G401.6 (cell line): ENCODE measurements at regions not wholly inside any gene's neighbourhood (a gene's known extent, or its start where the extent isn't known, plus 50 kb on each side); places are given as distances from the start of the nearest gene placed in this dataset.

Experiments used
- FAIRE-seq: peaks from 2 replicates; lab custom pipeline; 2012; peaks lifted over from hg19 to GRCh38; lab: Jason Lieb, UNC

DNA sequence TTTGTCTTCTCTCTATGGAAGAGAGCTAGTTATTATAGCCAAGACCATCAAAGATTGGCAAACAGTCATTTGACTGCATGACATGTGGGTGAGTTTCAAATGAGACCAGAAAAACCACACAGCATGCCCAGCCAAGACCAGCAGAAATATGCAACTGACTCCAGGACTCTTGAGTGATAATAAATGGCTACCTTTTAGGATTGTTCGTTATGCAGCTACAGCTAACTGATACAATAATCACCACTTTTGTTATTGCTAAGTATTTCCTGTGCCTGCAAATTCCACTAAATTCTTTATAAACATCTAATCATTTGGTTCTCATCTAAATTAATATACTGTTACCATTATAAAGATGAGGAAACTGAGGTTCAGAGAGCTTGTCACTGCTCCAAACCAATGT lies 528.4 kb upstream of the TBX3 start:
- FAIRE-seq, result no peak

DNA sequence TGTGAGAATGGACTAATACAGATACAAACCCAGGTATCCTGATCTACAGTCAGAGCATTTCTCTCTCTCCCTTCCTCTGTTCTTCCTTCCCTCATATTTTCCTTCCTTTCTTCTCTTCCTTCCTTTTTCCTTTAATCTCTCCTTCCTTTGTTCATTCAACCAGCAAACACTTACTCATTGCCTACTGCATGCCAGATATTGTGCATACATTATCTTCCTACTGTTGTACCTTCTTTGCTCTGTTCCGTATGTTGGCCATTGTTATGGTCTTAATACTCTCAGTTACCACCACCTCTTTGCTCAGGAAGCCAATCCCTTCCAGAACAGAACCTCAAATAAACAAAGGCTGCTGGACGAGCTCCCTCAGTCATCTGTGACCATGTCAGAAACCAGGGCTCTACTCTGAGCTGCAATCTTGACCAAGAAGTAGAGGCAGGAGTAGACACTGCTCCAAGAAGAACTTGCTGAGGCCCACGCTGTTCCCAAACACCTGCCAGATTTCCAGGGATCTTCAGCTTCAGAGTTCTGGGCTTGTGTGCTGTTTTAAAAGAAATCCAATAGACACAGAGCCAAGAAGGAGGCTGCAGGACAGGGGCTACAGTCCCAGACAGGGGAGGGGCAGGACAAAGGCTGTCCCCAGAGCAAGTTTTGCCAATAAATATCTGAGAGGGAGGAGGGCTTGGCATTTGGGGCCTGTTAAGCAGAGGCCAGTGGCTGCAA lies 526.7 kb upstream of the TBX3 start:
- FAIRE-seq, result no peak

DNA sequence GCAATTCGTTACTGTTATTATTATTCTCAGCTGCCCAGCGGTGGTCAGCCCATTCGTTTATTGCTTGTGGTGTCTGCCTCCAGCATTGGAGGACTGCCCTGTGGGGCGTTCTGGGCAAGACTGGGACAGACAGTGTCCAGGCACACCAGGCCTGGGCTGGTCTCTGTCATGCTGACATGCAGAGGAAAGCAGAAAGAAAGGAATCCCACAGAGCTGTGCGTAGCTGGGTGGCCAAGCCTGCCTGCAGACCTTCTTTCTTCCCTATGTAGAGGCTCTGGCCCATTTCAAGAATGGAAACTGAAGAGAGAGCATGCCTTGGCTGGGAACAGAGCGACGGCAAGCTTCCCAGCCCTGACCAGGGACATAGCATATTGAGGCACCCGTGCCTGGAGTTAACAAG lies 525.3 kb upstream of the TBX3 start:
- FAIRE-seq, result no peak

DNA sequence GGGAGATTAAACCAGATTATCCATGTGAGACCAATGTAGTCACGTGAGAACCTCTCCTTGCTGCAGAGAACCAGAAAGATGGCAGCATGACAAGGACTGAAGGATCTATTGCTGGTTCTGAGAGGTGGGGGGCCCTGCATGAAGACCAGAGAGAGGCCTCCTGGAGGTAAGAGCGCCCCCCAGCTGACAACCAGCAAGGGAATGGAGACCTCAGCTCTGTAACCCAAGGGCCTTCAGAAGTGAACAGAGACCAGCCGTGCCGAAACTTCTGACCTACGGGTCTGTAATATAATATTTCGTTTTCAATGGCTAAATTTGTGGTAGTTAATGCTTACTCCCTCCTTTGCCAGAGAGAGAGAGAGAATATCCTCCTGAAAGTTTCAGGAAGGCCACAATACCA lies 524.1 kb upstream of the TBX3 start:
- no peak for FAIRE-seq

DNA sequence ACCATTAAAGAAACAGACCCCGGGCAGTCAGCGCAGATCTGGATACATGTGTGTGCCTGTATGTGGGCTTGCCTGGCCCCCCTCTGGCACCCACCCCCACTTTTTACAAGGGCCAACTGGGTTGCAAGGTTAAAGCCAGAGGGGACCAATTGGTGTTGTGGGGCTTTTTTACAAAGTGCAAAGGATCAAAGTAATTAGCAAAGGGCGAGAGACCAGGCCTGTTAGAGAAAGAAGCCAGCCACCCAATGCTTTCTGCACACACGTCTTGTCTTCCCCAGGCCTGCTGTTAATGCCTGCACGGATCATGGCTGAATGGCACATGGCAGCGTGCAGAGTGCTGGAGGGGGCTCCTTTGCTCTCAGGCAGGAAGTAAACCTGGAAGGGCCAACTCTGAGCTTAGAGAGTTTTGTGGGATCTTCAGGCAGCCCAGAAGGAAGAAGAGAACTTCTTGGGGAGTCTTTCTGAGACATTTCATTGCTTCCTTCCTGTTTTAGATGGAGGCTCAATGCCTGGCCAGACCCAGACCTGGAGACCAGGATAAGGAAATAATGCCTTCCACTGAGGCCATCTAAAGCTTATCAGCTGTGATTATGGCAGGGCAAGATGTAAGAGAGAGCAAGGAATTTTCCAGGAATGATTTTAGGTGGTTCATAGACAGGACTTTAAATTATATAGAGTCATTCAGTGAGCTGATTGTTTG lies 523.4 kb upstream of the TBX3 start:
- no peak for FAIRE-seq

DNA sequence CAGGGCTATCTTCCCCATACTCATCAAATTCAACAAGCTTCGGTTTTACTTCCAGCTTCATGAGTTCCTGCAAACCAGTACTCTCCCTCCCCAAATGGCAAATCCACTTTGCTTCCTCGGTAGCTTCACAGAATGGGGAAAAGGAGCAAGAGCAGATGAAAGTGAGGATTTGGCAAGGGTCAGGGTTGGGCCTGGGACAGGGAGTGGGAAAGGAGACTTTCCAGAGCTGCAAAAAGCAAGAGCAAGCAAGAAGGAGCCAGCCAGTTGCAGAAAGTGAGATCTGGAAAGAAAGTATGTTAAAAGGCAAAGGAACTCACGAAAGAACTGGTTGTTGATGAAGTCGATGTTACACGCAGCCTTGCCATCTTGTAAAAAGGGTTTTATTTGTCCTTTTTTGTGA lies 522.8 kb upstream of the TBX3 start:
- no peak for FAIRE-seq

- no peak for FAIRE-seq
Observed at GRCh38 chr12:115205755-115206308, 521.9 kb upstream of the TBX3 start.

DNA sequence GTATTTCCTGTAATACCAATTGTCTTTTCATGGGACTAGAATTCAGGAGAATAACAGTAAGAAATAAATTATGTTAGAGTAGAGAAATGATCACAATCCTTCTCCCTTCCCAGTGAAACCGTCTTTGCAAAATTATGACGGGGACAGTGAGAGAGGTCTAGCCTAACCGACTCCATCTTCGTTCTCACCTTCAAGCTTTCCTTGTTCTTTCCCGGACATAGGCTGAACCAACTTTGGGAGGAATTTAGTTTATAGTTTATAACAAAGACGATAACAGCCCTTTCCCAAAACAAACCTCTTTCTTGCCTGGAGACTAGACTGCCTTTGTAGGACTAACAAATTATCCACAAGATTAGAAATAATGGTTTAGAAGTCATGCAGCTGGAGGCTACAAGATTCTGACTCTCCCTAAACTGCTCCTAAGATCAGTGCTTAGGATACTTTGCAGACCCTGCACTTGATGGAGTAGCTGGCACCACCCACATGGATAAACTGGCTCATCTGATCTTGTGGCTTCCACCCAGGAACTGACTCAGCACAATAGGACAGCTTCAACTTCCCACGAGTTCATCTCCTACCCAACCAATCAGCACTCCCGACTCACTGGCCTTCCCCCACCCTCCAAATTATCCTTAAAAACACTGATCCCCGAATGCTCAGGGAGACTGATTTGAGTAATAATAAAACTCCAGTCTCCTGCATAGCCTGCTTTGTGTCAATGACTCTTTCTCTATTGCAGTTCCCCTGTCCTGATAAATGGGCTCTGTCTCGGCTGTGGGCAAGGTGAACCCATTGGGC lies 521.2 kb upstream of the TBX3 start:
- FAIRE-seq, result no peak

DNA sequence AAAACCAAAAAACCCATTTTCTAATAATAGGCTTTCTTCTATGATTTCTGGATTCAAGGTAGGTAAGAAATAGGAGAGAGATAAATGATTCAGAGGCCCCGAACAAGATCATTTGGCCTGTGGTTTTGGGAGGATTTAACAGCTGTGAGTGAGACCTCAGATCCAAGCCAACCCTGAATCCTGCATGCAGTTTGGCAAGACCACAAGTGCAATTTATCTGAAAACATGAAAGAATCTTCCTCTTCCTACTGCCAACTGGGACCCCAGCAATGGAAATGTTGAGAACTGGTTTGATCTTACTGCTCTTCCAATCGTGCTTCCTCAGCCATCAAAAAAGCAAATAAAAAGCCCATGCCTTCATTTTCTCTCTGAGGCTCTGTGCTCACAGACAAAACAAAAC lies 519.7 kb upstream of the TBX3 start:
- no peak for FAIRE-seq

- FAIRE-seq, result no peak
Observed at GRCh38 chr12:115201966-115202365, 518.0 kb upstream of the TBX3 start.

DNA sequence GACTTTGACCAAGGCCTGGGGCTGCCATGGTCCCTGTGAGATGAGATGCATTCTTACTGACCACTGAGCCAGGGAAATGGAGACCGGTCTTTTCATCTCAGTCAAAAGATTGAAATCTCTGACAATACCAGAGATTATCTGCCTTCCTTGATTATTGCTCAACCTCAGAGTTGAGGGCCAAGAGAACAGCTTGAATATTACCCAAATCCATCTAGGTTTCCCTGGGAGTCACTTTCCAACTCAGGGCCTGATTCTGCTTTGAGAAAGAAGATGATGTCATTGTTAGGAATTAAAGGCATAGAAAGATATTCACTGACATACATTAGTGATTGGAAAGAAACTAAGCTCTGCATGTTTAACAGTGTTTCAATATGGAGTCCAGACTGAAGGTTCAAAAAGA lies 515.9 kb upstream of the TBX3 start:
- no peak for FAIRE-seq

- FAIRE-seq, result no peak
Observed at GRCh38 chr12:115194857-115195256, 510.9 kb upstream of the TBX3 start.

DNA sequence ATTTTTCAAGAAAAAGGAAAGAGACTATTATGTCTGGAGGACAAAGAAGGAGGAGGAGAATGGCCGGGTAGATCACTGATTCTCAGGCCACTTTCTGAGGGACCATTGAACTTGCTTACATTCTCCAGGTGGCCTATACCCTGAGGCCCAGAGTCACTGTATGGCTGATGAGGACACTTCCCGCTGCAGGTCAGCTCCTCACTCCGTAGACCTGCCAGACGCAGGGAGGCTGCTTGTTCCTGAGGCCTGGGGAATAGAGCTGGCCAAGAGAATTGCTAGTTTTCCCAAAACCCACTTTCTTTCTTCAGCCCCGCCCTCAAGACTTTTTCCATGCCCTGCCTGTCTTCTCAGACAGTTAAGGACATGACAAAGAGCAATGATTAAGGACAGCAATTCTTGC lies 510.5 kb upstream of the TBX3 start:
- FAIRE-seq, result no peak

- FAIRE-seq, result no peak
Observed at GRCh38 chr12:115191342-115191741, 507.4 kb upstream of the TBX3 start.

- FAIRE-seq, result no peak
Observed at GRCh38 chr12:115190010-115190770, 506.2 kb upstream of the TBX3 start.

DNA sequence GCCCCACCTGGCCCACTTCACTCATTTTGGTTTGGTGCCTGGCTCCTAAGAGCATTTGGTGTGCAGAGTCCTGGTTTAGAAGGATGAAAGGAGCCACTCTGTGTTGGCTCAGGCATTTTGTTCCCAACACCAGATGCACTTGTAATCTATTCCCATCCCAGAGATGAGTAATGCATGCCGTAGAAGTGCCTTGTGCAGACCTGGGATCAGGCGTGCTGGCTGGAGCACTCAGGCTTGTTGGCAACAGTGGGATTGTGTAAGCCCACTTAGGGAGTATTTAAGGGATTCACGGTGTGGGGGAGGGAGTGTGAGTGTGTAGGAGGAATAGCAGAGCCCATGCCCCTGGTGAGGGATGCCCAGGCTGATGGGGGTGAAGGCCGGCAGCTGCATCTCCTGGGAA lies 501.5 kb upstream of the TBX3 start:
- FAIRE-seq, result no peak

DNA sequence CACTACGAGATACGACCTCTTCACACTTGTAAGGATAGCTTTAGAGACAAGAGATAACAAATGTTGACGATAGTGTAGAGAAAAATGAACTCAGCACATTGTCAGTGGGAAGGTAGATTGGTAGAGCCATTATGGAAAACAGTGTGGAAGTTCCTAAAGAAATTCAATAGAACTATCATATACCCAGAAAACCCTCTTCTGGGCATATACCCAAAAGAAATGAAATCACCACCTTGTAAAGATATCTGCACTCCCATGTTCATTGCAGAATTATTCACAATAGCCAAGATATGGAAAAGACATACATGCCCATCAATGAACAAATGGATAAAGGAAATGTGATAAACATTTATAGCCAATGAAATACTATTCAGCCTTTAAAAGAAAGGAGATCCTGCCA lies 499.8 kb upstream of the TBX3 start:
- FAIRE-seq, result no peak

DNA sequence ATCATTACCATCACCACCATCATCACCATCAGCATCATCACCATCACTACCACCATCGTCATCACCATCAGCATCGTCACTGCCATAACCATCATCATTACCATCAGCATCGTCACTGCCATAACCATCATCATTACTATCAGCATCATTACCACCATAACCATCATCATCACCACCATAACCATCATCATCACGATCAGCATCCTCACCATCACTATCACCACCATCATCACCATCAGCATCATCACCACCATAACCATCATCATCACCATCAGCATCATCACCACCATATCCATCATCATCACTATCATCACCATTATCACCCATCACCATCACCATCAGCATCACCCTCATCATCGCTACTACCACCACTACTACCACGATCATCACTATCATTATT lies 493.9 kb upstream of the TBX3 start:
- no peak for FAIRE-seq

DNA sequence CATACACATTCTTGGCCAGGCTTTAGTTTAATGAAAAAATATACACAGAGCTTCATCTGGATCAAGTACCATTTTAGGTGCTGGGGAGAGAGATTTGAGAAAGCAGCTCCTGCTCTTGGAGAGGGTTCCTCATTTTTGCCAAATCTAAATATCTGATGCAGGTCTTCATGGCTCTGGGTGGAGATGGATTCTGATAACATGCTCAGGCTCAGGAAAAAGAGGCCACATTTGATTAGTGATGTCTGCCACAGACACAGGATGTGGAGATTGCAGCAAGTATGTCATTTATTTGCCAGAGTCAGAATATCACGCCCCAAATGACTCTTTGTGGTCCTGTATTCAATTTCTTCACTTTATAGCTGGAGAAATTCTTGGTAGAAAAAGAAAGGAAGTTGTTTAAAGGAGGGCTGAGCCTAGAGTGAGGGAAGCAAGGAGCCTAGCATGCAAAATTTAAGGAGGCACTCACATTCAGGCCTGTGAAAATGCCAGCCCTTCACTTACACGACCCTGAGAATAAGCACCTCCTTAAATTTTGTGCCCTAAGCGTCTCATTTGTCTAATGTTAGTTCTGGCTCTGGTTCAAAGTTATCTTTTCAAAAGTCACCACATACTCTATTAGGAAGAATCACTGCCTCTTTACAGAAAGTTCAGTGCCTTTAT lies 492.9 kb upstream of the TBX3 start:
- FAIRE-seq, result no peak

DNA sequence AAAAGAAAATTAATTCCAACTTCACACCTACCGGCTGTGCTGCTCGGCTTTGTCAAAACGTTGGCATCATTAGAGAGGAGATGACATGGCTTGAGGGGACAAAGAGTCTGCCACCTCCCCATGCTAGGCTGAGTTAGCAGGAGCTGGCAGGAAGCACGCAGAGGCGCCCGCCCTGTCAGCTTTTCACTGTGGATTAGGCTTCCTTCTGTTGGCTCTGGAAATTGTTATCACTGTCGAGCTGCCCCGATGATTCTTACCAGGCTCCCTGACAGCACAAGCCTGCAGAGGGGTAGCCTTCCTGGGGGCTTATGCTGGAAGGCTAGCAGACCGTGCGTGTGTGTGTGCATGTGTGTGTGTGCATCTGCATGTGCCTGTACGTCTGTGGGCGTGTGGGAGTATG lies 490.9 kb upstream of the TBX3 start:
- FAIRE-seq, result no peak

DNA sequence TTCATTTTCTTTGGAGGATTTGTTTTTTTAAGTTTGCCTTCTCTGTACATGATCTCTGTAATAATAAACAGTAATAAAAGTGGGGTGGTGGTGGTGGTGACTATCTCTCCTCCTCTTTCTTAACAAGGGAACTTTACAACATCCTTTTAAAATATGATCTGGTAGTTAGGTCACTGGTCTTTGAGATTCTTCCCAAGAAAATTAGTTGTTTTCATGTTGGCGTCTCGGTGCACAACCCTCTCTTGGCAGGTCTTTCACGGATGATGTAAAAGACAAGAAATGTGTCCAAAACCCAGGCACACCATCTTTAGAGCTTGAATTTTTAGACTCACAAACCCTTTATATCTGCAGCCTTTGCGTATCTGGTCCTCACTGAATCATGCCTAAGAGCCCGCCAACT lies 488.5 kb upstream of the TBX3 start:
- FAIRE-seq, result no peak

DNA sequence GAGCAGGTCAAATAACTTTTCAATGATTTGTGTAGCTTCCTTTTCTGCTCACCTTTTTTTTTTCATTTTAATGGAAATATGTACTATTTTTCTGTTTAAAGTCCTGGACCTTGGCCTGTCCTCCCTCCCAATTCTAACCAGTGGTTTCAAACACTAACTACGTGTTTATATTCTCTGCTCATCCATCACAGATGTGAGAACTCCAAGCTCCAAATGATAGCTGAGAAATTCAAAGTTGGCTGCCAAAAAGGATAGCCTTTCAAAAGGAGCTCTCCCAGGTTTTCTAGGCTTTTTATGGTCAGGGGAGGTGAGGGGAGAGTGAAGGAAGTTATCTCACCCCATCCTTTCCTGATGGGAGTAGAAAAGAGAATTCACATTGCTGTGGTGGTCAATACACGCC lies 486.0 kb upstream of the TBX3 start:
- no peak for FAIRE-seq
